Pulmonary artery endothelial cell (primary cell): ENCODE measurements at regions not wholly inside any gene's neighbourhood (a gene's known extent, or its start where the extent isn't known, plus 50 kb on each side); places are given as distances from the start of the nearest gene placed in this dataset.

Experiments used
- DNase-seq: peaks from one replicate; pipeline ENCODE4 v3.0.0-alpha.2; 2011; ENCODE audit warnings: low read depth, low spot score

GRCh38 chr13:79267560-79267959 is 138.5 kb downstream of the RBM26 start:
- DNase-seq, result no peak

- DNase-seq, result no peak
These were observed 147.6 kb downstream of the RBM26 start for GRCh38 chr13:79258489-79258888.

- DNase-seq, result no peak
These were observed 159.5 kb downstream of the RBM26 start for GRCh38 chr13:79246578-79246949.

- DNase-seq, result no peak
These were observed 160.0 kb downstream of the RBM26 start for GRCh38 chr13:79245937-79246577.

GRCh38 chr13:79241697-79242096 is 164.4 kb downstream of the RBM26 start:
- DNase-seq, result no peak

GRCh38 chr13:79237981-79238380 is 168.1 kb downstream of the RBM26 start:
- no peak for DNase-seq

GRCh38 chr13:79231887-79232286 is 174.2 kb downstream of the RBM26 start:
- DNase-seq, result no peak

GRCh38 chr13:79229761-79230160 is 176.3 kb downstream of the RBM26 start:
- no peak for DNase-seq

- no peak for DNase-seq
These were observed 177.1 kb downstream of the RBM26 start for GRCh38 chr13:79228972-79229371.

GRCh38 chr13:79227418-79227817 is 178.6 kb downstream of the RBM26 start:
- no peak for DNase-seq

GRCh38 chr13:79226938-79227337 is 179.1 kb downstream of the RBM26 start:
- no peak for DNase-seq

GRCh38 chr13:79226250-79226649 is 179.8 kb downstream of the RBM26 start:
- no peak for DNase-seq

GRCh38 chr13:79225487-79226232 is 180.4 kb downstream of the RBM26 start:
- DNase-seq, result no peak

- no peak for DNase-seq
These were observed 183.4 kb downstream of the RBM26 start for GRCh38 chr13:79222427-79223205.

- no peak for DNase-seq
These were observed 193.9 kb downstream of the RBM26 start for GRCh38 chr13:79212064-79212619.

GRCh38 chr13:79211377-79211776 is 194.7 kb downstream of the RBM26 start:
- no peak for DNase-seq

- no peak for DNase-seq
These were observed 208.1 kb downstream of the RBM26 start for GRCh38 chr13:79197933-79198332.

- no peak for DNase-seq
These were observed 209.2 kb downstream of the RBM26 start for GRCh38 chr13:79196843-79197242.

- no peak for DNase-seq
These were observed 209.7 kb downstream of the RBM26 start for GRCh38 chr13:79196366-79196765.

- DNase-seq, result no peak
These were observed 211.3 kb downstream of the RBM26 start for GRCh38 chr13:79194727-79195126.

- DNase-seq, result no peak
These were observed 211.8 kb downstream of the RBM26 start for GRCh38 chr13:79194272-79194671.

GRCh38 chr13:79191501-79191900 is 214.6 kb downstream of the RBM26 start:
- no peak for DNase-seq
